ENCODE measurements at regions not wholly inside any gene's neighbourhood (a gene's known extent, or its start where the extent isn't known, plus 50 kb on each side); places are given as distances from the start of the nearest gene placed in this dataset.

- DNase-seq = no peak
- no peak overlapping the region for H2BK5ac ChIP-seq (ENCODE audit: low read depth, low read length, poor library complexity)
- no peak overlapping the region for H3K4me3 ChIP-seq (ENCODE audit: low read depth, low read length)
- no peak overlapping the region for H4K8ac ChIP-seq (ENCODE audit: low read depth, low read length)
- no peak overlapping the region for H2AFZ ChIP-seq (ENCODE audit: insufficient read depth, low read length, poor library complexity)
- H3K23ac ChIP-seq (ENCODE audit: low read length) = no peak overlapping the region
- H3K9me3 ChIP-seq (ENCODE audit: insufficient read depth, low read depth, low read length) = no peaks in the 10 kb centered on the region
- H3K9ac ChIP-seq (ENCODE audit: low read length) = no peak overlapping the region
- no peak overlapping the region for H3K27ac ChIP-seq (ENCODE audit: low read depth, low read length)
- no peak overlapping the region for H4K12ac ChIP-seq (ENCODE audit: low read depth, low read length)
- no peak overlapping the region for H3K18ac ChIP-seq (ENCODE audit: low read length)
- H2BK120ac ChIP-seq (ENCODE audit: insufficient read depth, low read length, poor library complexity) = no peak overlapping the region
- H3K79me2 ChIP-seq (ENCODE audit: control insufficient read depth, insufficient read depth, low read length, poor library complexity) = no peaks in the 10 kb centered on the region
- no peaks in the 10 kb centered on the region for H3K4me1 ChIP-seq (ENCODE audit: control insufficient read depth in 1 of 2, insufficient read depth in 2 of 2, low read length in 2 of 2)
- H2BK12ac ChIP-seq (ENCODE audit: low read length) = no peak overlapping the region
- no peak overlapping the region for H3K4ac ChIP-seq (ENCODE audit: low read depth, low read length)
- no peaks in the 10 kb centered on the region for H3K36me3 ChIP-seq (ENCODE audit: control insufficient read depth in 1 of 2, insufficient read depth in 2 of 2, low read length in 2 of 2)
- H3K27me3 ChIP-seq (ENCODE audit: insufficient read depth, low read length) = no peaks in the 10 kb centered on the region
- H3K14ac ChIP-seq (ENCODE audit: low read length) = no peak overlapping the region
- H2AK5ac ChIP-seq (ENCODE audit: low read length) = no peak overlapping the region
- H3K4me2 ChIP-seq (ENCODE audit: low read length) = no peak overlapping the region
- H3K79me1 ChIP-seq (ENCODE audit: low read length) = no peaks in the 10 kb centered on the region
- no peak overlapping the region for H4K91ac ChIP-seq (ENCODE audit: low read depth, low read length)
- no CpG with 5 or more reads among the region's 4 CpGs for WGBS (ENCODE audit: extremely low coverage, insufficient coverage, insufficient read length)
Measured at GRCh38 chr9:13750061-13750460, 470.6 kb upstream of the MPDZ start.

GRCh38 chr9:13746876-13747275 lies 467.4 kb upstream of the MPDZ start:
- Histone ChIP-seq H2AFZ (ENCODE audit: insufficient read depth, low read length, poor library complexity) (no peak overlapping the region), H3K4me2 (ENCODE audit: low read length) (no peak overlapping the region), H3K36me3 (ENCODE audit: control insufficient read depth in 1 of 2, insufficient read depth in 2 of 2, low read length in 2 of 2) (no peaks in the 10 kb centered on the region), H2BK12ac (ENCODE audit: low read length) (no peak overlapping the region), H3K27me3 (ENCODE audit: insufficient read depth, low read length) (no peaks in the 10 kb centered on the region), H4K8ac (ENCODE audit: low read depth, low read length) (no peak overlapping the region), H2AK5ac (ENCODE audit: low read length) (no peak overlapping the region), H3K79me2 (ENCODE audit: control insufficient read depth, insufficient read depth, low read length, poor library complexity) (no peaks in the 10 kb centered on the region), H3K23ac (ENCODE audit: low read length) (no peak overlapping the region), H3K27ac (ENCODE audit: low read depth, low read length) (no peak overlapping the region), H3K9me3 (ENCODE audit: insufficient read depth, low read depth, low read length) (no peaks in the 10 kb centered on the region), H3K79me1 (ENCODE audit: low read length) (no peaks in the 10 kb centered on the region), H3K4me1 (ENCODE audit: control insufficient read depth in 1 of 2, insufficient read depth in 2 of 2, low read length in 2 of 2) (no peaks in the 10 kb centered on the region), H3K14ac (ENCODE audit: low read length) (no peak overlapping the region), H2BK5ac (ENCODE audit: low read depth, low read length, poor library complexity) (no peak overlapping the region), H2BK120ac (ENCODE audit: insufficient read depth, low read length, poor library complexity) (no peak overlapping the region), H3K18ac (ENCODE audit: low read length) (no peak overlapping the region), H3K9ac (ENCODE audit: low read length) (no peak overlapping the region), H4K91ac (ENCODE audit: low read depth, low read length) (no peak overlapping the region), H3K4ac (ENCODE audit: low read depth, low read length) (no peak overlapping the region), H4K12ac (ENCODE audit: low read depth, low read length) (no peak overlapping the region), H3K4me3 (ENCODE audit: low read depth, low read length) (no peak overlapping the region)
- no peak for DNase-seq
- WGBS (ENCODE audit: extremely low coverage, insufficient coverage, insufficient read length) = no CpG with 5 or more reads among the region's 1 CpG

- no peak overlapping the region for H2BK12ac ChIP-seq (ENCODE audit: low read length)
- no peaks in the 10 kb centered on the region for H3K4me1 ChIP-seq (ENCODE audit: control insufficient read depth in 1 of 2, insufficient read depth in 2 of 2, low read length in 2 of 2)
- H3K4me2 ChIP-seq (ENCODE audit: low read length) = no peak overlapping the region
- no peak overlapping the region for H2AK5ac ChIP-seq (ENCODE audit: low read length)
- H4K8ac ChIP-seq (ENCODE audit: low read depth, low read length) = no peak overlapping the region
- H3K79me1 ChIP-seq (ENCODE audit: low read length) = no peaks in the 10 kb centered on the region
- H2BK120ac ChIP-seq (ENCODE audit: insufficient read depth, low read length, poor library complexity) = no peak overlapping the region
- H3K14ac ChIP-seq (ENCODE audit: low read length) = no peak overlapping the region
- peak in 1 of 2 donors; percentile 5 for DNase-seq
- no peaks in the 10 kb centered on the region for H3K79me2 ChIP-seq (ENCODE audit: control insufficient read depth, insufficient read depth, low read length, poor library complexity)
- no peaks in the 10 kb centered on the region for H3K36me3 ChIP-seq (ENCODE audit: control insufficient read depth in 1 of 2, insufficient read depth in 2 of 2, low read length in 2 of 2)
- no peak overlapping the region for H2AFZ ChIP-seq (ENCODE audit: insufficient read depth, low read length, poor library complexity)
- no peak overlapping the region for H3K27ac ChIP-seq (ENCODE audit: low read depth, low read length)
- no peak overlapping the region for H4K12ac ChIP-seq (ENCODE audit: low read depth, low read length)
- H2BK5ac ChIP-seq (ENCODE audit: low read depth, low read length, poor library complexity) = no peak overlapping the region
- H3K9me3 ChIP-seq (ENCODE audit: insufficient read depth, low read depth, low read length) = no peaks in the 10 kb centered on the region
- no peaks in the 10 kb centered on the region for H3K27me3 ChIP-seq (ENCODE audit: insufficient read depth, low read length)
- H3K18ac ChIP-seq (ENCODE audit: low read length) = no peak overlapping the region
- no CpG with 5 or more reads among the region's 16 CpGs for WGBS (ENCODE audit: extremely low coverage, insufficient coverage, insufficient read length)
- H4K91ac ChIP-seq (ENCODE audit: low read depth, low read length) = no peak overlapping the region
- no peak overlapping the region for H3K9ac ChIP-seq (ENCODE audit: low read length)
- no peak overlapping the region for H3K23ac ChIP-seq (ENCODE audit: low read length)
- no peak overlapping the region for H3K4me3 ChIP-seq (ENCODE audit: low read depth, low read length)
- H3K4ac ChIP-seq (ENCODE audit: low read depth, low read length) = no peak overlapping the region
Measured at GRCh38 chr9:13744261-13744901, 464.9 kb upstream of the MPDZ start.

- no peak overlapping the region for H2AK5ac ChIP-seq (ENCODE audit: low read length)
- H3K9ac ChIP-seq (ENCODE audit: low read length) = no peak overlapping the region
- H3K36me3 ChIP-seq (ENCODE audit: control insufficient read depth in 1 of 2, insufficient read depth in 2 of 2, low read length in 2 of 2) = no peaks in the 10 kb centered on the region
- H3K79me1 ChIP-seq (ENCODE audit: low read length) = no peaks in the 10 kb centered on the region
- no peak overlapping the region for H3K23ac ChIP-seq (ENCODE audit: low read length)
- no peak for DNase-seq
- no peak overlapping the region for H3K4me2 ChIP-seq (ENCODE audit: low read length)
- H4K12ac ChIP-seq (ENCODE audit: low read depth, low read length) = no peak overlapping the region
- no peak overlapping the region for H4K91ac ChIP-seq (ENCODE audit: low read depth, low read length)
- H3K27ac ChIP-seq (ENCODE audit: low read depth, low read length) = no peak overlapping the region
- no peak overlapping the region for H2AFZ ChIP-seq (ENCODE audit: insufficient read depth, low read length, poor library complexity)
- no peaks in the 10 kb centered on the region for H3K4me1 ChIP-seq (ENCODE audit: control insufficient read depth in 1 of 2, insufficient read depth in 2 of 2, low read length in 2 of 2)
- no peak overlapping the region for H2BK12ac ChIP-seq (ENCODE audit: low read length)
- no peak overlapping the region for H3K4me3 ChIP-seq (ENCODE audit: low read depth, low read length)
- H2BK120ac ChIP-seq (ENCODE audit: insufficient read depth, low read length, poor library complexity) = no peak overlapping the region
- no peak overlapping the region for H3K18ac ChIP-seq (ENCODE audit: low read length)
- no peak overlapping the region for H3K14ac ChIP-seq (ENCODE audit: low read length)
- no peaks in the 10 kb centered on the region for H3K27me3 ChIP-seq (ENCODE audit: insufficient read depth, low read length)
- H2BK5ac ChIP-seq (ENCODE audit: low read depth, low read length, poor library complexity) = no peak overlapping the region
- H4K8ac ChIP-seq (ENCODE audit: low read depth, low read length) = no peak overlapping the region
- H3K9me3 ChIP-seq (ENCODE audit: insufficient read depth, low read depth, low read length) = no peaks in the 10 kb centered on the region
- no peaks in the 10 kb centered on the region for H3K79me2 ChIP-seq (ENCODE audit: control insufficient read depth, insufficient read depth, low read length, poor library complexity)
- H3K4ac ChIP-seq (ENCODE audit: low read depth, low read length) = no peak overlapping the region
Measured at GRCh38 chr9:13737885-13738284, 458.4 kb upstream of the MPDZ start.
